HG02852 (cell line): ENCODE measurements at regions not wholly inside any gene's neighbourhood (a gene's known extent, or its start where the extent isn't known, plus 50 kb on each side); places are given as distances from the start of the nearest gene placed in this dataset.

ENCODE experiments used
- ATAC-seq: cut with Tn5 transposase; IDR thresholded peaks from one replicate; pipeline ENCODE4 v1.9.1; 2021; ENCODE audit warnings: mild to moderate bottlenecking, moderate library complexity; ENCODE audit not compliant: unreplicated experiment

GRCh38 chr3:117246771-117247555 lies 537.4 kb downstream of the TUSC7 start:
- no peak for ATAC-seq

- no peak for ATAC-seq
Observed at GRCh38 chr3:117248153-117248552, 538.6 kb downstream of the TUSC7 start.

- no peak for ATAC-seq
Observed at GRCh38 chr3:117252208-117252607, 542.6 kb downstream of the TUSC7 start.

- no peak for ATAC-seq
Observed at GRCh38 chr3:117252651-117253050, 543.1 kb downstream of the TUSC7 start.

GRCh38 chr3:117253636-117254035 lies 544.1 kb downstream of the TUSC7 start:
- ATAC-seq, result no peak

- ATAC-seq, result no peak
Observed at GRCh38 chr3:117254985-117255384, 545.4 kb downstream of the TUSC7 start.

GRCh38 chr3:117255736-117256135 lies 546.2 kb downstream of the TUSC7 start:
- no peak for ATAC-seq

GRCh38 chr3:117261983-117262421 lies 552.4 kb downstream of the TUSC7 start:
- no peak for ATAC-seq

- ATAC-seq, result no peak
Observed at GRCh38 chr3:117263270-117263669, 553.7 kb downstream of the TUSC7 start.

- no peak for ATAC-seq
Observed at GRCh38 chr3:117263745-117264144, 554.2 kb downstream of the TUSC7 start.

GRCh38 chr3:117264204-117264994 lies 554.8 kb downstream of the TUSC7 start:
- no peak for ATAC-seq

- ATAC-seq, result no peak
Observed at GRCh38 chr3:117266806-117267205, 557.2 kb downstream of the TUSC7 start.

- no peak for ATAC-seq
Observed at GRCh38 chr3:117268318-117268717, 558.7 kb downstream of the TUSC7 start.

GRCh38 chr3:117272274-117272673 lies 562.7 kb downstream of the TUSC7 start:
- no peak for ATAC-seq

GRCh38 chr3:117272876-117273523 lies 563.4 kb downstream of the TUSC7 start:
- no peak for ATAC-seq

- no peak for ATAC-seq
Observed at GRCh38 chr3:117277816-117278215, 568.2 kb downstream of the TUSC7 start.

GRCh38 chr3:117278424-117279190 lies 569.0 kb downstream of the TUSC7 start:
- peak; percentile 83 for ATAC-seq

- no peak for ATAC-seq
Observed at GRCh38 chr3:117281371-117281770, 571.8 kb downstream of the TUSC7 start.

GRCh38 chr3:117282566-117282965 lies 573.0 kb downstream of the TUSC7 start:
- ATAC-seq, result no peak

GRCh38 chr3:117285737-117286136 lies 576.2 kb downstream of the TUSC7 start:
- ATAC-seq, result no peak

GRCh38 chr3:117286488-117286887 lies 576.9 kb downstream of the TUSC7 start:
- no peak for ATAC-seq
